ENCODE measurements at regions not wholly inside any gene's neighbourhood (a gene's known extent, or its start where the extent isn't known, plus 50 kb on each side); places are given as distances from the start of the nearest gene placed in this dataset.

DNA sequence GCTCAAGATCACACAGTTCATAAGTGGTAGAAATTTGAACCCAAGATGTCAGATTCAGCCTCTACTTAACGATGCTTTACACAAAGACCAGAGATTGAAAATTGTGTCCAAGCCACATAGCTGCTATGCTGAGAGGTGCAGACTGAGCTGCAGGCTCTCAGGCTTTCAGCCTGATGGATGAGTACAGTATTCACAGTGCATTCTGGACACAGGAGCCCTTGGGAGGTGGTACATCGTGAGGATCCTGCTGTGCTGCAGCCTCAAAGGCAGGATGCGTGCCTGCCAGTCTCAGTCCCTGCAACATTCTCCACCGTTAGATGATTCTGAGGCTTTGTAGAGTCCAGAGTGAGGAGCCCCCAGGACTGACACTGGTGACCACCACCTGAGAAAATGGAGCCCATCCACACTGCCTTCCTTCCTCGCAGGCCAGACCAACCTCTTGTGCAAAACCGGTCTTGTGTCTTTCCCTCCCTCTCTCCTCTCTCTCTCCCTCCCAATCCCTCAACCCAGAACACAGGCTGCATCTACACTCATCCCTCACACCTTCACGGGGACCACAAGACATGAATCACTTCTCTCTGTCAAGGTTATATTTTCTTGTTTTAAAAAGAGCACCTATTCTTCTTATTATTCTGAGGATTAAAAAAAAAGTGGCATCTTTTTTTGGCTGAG, 203.4 kb upstream of the ZNF507 start:
- no peak for DNase-seq

DNA sequence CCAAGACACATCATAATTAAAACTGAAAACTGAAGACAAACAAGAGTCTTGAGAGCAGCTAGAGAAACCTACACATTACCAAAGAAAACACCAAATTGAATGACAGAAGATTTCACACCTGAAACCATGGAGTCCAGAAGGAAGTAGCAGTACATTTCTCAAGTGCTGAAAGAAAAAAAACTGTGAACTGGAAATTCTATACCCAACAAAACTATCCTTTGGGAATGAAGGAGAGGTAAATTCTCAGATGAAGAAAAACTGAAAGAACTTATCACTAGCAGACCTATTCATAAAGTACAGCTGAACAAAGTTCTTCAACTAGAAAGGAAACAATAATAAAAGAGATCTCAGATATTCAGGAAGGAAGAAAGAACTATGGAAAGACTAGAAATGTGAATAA, 198.7 kb upstream of the ZNF507 start:
- DNase-seq, result no peak

DNA sequence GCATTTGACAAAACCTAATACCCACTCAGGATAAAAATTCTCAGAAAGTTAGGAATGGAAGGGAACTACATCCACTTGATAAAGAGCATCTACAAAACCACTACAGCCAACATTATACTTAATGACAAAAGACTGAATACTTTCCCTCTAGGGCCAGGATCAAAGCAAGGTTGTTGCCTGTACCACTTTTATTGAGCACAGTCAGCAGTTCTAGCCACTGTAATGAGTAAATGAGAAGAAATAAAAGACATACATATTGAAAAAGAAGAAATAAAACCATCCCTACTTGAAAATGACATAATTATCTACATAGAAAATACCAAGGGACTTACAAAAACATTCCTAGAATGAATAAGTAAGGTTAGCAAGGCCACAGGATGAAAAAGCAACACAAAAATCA, 194.8 kb upstream of the ZNF507 start:
- DNase-seq, result no peak

DNA sequence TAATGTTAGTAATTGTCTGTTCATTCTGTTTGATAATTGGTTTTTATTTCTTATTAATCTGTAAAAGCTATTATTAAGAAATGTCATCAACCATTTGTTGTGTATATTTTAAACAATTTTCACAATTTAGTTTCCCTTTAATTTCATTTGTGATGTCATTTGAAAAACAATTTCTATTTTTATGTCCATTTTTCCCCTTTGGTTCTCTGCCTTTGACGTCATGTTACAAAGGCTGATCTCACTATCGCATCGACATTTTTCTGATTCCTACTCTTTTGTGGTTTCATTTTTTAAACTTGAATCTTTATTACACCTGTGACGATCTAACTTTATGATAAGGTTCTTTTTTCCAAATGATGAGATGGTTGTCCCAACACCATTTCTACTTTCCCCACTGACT, 191.0 kb upstream of the ZNF507 start:
- DNase-seq, result no peak

DNA sequence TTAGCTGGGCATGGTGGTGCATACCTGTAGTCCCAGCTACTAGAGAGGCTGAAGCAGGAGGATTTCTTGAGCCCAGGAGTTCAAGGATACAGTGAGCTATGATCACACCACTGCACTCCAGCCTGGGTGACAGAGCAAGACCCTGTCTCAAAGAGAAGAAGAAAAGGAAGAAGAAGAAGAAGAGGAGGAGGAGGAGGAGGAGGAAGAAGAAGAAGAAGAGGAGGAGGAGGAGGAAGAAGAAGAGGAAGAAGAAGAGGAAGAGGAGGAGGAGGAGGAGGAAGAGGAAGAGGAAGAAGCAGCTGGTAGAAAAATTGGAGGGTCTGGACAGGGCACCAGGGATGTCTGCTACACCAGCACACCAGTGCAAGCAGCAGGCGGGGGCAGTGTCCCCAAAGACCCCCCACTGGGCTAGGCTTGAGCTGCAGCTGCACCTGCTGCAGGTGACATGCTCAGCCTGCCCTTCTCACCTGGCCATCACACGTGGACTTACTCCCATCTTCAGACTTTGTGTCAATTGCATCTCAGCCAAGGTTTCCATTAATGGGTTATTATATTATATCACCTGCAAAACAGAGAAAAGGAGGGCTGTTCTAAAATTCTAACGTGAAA, 180.9 kb upstream of the ZNF507 start:
- DNase-seq, result no peak

DNA sequence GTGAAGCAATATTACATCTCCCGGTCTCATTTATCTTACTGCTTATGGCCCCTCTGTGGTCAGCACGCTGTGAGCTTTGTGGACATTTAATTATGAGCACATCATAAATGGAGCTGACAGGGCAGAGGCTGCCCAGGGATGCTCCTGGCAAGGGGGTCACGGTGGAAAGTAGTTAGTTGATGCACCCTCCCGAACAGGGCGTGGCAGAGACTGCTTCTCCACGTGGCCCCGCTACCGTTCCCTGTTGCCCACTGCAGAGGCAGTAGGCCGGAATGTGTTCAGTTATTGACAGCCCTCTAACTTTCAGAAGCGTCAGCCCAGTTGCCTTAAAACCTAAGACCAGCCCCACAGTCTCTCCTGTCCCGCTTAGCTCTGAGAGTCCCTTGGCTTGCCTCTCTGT, 180.3 kb upstream of the ZNF507 start:
- no peak for DNase-seq

DNA sequence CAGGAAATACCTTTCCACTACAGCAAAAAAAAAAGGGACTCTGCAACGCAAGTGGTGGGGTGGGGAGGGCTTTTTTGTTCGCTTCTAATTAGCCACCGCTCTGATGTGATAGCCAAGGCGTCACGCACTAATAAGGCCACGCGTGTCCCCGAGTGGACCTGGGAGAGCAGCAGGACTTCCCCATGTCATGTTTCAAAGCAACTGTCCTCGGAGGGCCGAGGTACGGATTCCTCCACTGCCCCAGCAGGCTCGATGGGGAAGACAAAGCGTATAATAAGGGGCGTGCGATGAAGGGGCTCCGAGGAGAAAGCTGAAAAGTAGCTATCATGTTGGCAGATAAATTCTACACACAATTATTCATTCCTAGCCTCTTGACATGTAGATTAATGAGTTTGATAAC, 179.7 kb upstream of the ZNF507 start:
- no peak for DNase-seq

DNA sequence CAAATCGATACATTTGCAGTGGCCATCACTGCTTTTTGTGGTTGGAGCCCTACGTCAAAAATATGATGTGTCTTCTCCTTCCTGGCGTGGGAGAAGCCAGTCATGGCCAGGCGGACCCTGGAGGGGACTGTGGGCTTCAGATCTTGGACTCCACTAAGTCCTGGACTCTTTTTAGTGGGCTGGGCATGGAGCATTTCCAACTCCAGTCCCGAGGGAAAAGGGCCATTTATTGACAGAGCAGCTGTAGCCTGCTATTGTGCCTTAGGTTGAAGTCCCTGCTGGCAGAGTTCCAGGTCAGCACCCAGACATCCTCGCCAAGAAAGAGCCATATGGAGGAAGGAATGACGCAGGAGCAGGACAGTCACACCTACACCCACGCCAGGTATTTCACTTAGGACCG, 179.2 kb upstream of the ZNF507 start:
- DNase-seq, result no peak

DNA sequence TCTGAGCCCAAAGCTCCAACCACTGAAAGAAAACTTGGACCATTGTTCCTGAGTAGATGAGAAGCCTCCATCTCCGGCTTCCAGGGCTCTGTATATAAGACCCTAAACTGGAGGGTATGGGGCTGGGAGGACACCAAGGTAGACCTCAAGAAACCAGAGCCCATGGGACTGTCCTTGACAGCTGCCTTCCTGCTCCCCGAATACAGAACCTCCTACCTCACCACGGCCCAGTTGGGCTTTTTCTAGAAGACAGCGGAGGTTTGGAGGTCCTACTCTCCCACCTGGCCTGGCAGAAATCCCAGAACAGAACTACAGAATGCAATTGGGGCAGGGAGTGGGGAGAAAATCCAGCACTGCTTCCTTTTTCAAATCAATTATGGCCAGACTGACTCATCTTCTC, 177.3 kb upstream of the ZNF507 start:
- DNase-seq, result no peak

DNA sequence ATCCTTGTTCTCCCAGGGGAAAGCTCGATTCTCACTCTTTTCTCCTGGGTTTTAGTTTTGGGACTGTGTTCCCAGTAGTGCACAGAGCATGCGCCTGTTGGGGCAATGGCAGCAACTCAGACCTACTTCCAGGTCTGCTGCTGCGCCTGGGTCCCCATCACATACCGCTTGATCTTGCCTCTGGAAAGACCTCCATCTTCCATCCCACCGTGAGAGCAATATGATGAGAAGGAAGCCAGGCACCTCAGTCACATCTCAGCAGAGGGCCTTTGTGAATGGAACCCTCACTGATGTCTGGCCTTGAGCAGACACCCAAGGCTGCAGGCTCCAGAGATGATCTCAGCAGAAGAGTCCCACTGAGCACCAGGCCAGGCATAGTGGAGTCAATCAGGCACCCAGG, 176.8 kb upstream of the ZNF507 start:
- no peak for DNase-seq

DNA sequence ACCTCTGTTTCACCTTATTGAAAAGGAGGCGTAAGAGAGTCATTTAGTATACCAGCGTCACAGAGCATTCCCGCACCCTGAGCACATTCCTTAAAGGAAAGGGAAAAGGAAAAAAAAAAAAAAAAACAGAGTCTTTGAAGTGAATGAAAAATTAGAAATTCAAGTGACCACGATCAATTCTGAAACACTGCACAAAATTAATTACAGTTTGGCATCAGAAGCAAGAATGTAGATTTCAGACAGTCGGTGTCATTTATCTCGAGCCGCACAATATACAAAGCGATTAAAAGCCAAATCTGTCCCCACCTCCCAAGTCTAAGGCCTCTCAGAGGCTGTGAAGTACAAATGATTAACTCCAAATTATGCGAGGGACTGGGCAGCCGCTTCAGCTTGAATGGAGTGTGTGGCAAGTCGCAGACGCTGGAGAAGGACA, 173.7 kb upstream of the ZNF507 start:
- DNase-seq, result no peak

DNA sequence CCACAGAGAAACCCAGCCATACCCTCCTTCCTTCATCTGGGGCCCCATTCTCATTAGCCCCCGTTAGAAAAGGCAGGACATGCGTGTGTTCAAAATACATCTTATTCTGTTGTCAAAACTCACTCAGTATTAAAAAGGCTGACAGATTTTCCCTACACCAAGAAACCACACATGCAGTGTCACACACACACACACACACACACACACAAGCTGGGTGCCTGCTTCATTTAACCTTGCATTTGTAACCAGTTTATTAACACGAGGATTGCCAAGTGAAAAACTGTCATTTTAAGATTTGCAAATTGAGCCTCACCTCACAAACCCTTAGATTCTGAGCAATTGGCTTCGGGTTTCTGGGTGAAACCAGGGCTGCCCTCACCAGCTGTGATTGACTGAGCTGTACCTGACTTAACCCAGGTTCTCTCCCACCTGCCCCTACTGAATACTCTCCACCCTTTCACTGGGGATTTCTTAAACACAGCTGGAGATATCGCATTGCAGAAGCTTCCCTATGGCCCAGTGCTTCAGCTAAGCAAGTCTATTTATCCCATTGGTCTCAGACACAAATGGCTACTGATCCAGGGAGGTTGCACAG, 172.7 kb upstream of the ZNF507 start:
- DNase-seq, result no peak

DNA sequence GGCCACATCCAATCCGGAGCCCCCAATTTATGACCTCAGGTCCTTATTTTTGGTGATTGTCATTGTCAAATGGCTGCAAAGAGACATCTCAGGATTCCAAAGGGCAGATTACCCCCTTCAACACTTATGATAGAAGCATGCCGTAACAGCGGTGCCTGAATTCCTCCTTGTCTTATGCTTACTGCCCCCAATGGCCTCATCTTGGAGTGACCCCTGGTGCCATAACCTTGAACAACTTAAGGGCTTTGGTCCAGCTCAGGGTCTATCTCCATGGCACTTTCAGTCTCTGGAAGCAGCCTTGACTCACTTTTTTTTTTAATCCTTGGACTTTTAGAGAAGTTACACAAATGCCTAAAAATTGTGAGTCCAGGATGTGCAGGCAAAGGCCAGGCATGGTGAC, 171.6 kb upstream of the ZNF507 start:
- no peak for DNase-seq

DNA sequence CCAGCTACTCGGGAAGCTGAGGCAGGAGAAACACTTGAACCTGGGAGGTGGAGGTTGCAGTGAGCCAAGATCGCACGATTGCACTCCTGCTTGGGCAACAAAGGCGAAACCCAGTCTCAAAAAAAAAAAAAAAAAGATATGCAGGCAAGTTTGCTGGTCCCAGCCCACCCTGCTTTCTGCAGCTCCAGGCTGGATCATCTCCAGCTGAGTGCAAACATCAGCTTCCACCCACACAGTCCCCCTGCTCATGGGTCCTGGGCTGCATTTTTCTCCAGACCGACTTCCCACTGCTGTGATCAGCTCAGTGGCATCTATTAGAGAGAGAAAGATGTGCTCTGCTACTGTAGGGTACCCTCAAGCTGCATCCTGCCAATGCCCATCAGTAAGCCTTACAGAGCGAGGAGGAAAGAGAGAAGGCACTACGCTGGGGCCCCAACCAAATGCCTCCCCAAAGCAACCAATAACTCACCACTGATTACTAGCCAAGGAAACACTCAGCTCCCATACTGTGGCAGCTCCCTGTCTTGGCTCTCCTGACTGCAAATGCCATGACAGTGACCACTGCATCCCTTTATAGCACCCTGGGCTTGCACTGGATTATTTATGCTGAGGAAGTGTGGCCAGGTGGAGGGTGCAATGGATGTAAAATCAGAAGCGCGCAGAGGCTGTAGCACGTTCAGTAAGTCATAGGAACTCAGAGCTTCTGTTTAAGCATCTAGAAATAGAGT, 170.9 kb upstream of the ZNF507 start:
- DNase-seq, result no peak

DNA sequence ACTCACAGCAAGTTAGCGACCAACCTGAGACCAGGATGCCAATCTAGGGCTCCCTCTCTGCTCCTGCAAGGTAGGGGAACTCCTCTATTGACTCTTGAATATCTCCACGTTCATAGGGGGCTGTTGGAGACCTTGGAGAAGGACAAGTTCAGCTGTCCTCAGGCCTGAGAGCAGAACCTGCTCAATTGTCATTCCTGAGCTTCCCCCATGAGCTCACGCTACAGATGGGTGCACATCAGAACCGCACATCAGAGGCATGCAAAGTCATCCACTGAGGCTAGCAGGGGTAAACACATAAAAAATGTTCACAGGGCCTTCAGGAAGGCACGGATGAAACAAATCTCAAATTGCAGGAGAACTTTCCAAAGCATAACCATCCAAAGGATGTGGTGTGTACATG, 168.8 kb upstream of the ZNF507 start:
- no peak for DNase-seq

DNA sequence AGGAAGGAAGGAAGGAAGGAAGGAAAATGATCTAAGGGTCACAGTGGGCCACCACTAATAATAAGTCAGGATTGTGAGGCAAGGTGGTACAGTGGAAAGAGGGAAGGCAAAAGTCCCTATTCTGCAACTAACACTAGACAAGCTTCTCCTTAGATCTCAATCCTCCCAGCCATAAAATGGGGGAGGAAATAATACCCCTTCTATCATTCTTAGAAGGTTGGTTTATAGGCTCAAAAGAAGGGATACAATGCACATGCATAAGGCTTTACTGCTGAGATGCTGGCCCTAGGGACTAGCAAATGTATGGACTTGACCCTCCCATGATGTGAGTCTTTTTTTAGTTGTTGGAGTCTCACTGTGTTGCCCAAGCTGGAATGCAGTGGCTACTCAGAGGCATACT, 167.7 kb upstream of the ZNF507 start:
- no peak for DNase-seq

DNA sequence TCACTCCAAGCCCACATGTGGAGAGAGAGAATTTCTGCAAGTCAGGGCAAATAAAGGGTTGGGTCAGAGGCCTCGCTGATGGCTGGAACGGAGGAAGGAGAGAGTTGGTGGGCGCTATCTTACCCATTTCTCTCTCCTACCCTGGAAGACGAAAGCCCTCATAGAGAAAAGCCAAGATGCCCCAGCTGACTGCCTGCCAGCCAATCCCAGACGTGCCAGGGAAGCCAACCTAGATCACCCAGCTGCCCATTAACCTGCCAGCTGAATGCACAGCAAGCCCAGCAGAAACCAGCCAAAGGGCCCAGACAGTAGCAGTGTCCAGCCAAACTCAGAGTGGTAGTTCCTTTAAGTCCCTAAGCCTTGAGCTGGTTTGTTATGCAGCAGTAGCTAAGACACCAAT, 167.0 kb upstream of the ZNF507 start:
- no peak for DNase-seq

DNA sequence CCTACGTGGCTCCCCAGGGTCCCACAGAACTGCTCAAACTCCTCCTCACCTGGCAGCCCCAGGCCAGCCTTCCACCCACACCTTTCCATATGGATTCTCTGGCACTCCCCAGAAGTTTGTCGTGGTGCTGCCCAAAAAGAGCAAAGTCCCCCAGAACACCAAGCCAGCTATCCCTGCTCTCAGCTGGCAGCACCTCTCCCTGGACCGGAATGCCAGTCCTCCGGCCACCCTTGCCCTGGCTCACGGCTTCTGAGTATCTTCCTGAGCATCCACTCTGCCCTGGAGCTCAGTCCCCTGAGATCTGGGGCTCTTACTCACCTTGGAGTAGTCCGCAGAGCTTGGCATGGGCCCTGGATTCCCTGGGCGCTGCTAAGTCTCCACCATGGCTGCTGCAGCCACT, 166.5 kb upstream of the ZNF507 start:
- DNase-seq, result no peak

DNA sequence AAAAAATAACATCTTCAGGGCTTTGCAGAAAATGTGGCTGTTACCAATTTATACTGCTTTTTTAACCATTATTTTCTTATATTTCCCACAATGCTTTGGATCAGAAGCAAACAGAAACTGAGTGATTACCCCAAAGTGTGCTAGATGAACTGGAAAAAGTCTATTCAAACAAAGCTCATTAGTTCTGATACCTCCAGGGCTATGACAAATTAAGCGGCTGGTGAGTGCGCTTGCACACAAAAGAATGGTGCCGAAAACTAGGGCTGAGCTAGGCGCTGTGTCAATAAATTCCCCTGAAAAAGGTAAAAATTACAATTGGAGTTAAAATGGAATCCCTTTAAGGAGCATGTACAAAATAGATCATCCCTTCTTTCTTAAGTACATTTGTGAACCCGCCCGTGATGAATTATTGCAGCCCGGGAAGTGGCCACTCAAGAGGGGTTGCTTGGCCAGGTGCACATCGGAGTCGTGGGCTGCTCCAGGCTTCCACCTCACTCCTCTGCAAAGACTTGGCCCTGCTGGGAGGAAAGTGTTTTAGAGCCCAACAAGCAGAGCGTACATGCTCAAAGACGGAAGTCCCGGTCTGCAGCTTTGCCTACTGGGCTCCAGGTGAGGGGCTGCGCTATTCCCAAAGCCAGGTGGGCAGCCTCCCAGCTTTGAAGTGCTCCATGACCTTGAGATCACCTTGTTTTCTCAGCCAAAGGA, 164.0 kb upstream of the ZNF507 start:
- no peak for DNase-seq

DNA sequence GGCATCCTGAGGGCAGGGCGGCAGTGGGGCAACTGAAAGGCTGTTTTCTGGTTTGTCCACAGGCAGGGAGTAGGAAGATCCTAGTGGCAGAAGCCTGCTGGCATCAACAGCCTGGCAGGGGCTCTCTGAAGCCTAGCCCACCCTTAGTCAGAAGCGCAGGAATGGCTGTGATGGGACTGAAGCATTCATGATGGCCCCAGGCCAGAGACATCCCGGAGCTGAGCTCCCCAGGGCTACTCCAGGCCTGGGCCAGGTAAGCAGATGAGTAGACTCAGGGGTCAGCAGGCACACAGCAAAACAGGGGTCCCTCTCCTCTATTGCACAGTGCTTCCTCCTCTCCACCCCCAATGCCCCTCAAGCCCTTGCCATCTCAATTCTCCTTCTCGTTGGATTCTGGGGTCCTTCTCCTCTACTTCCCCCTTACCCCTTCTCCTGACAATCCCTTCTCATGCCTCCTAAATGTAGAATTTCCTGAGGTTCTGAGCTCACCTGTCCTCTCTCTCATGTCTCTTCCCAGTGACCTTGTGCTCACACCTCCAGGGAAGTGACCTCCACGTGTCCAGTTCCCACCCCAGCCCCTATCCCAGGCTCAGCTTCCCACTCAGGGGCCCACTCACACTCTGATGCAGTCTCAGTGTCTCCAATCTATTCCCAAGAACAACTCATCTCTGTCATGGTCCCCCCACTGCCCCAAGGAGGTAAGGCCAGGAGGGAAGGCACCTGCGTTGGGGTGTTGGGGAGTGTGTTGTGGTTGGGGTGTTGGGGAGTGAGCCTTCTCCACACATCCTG, 158.7 kb upstream of the ZNF507 start:
- no peak for DNase-seq

DNA sequence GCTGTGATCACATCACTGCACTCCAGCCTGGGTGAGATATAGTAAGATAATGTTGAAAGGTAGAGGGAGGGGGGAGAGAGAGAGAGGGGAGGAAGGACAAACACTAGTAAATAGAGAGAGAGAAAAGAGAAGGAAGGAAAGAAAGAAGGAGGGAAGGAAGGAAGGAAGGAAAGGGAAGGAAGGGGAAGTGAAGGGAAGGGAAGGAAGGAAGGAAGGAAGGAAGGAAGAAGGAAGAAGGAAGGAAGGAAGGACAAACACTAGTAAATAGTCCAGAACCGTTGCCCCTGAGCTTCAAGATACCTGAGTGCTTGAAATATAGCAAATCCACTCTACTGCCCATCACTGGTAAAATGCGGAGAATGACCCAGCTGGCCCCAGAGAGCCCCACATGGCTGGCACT, 156.5 kb upstream of the ZNF507 start:
- no peak for DNase-seq

DNA sequence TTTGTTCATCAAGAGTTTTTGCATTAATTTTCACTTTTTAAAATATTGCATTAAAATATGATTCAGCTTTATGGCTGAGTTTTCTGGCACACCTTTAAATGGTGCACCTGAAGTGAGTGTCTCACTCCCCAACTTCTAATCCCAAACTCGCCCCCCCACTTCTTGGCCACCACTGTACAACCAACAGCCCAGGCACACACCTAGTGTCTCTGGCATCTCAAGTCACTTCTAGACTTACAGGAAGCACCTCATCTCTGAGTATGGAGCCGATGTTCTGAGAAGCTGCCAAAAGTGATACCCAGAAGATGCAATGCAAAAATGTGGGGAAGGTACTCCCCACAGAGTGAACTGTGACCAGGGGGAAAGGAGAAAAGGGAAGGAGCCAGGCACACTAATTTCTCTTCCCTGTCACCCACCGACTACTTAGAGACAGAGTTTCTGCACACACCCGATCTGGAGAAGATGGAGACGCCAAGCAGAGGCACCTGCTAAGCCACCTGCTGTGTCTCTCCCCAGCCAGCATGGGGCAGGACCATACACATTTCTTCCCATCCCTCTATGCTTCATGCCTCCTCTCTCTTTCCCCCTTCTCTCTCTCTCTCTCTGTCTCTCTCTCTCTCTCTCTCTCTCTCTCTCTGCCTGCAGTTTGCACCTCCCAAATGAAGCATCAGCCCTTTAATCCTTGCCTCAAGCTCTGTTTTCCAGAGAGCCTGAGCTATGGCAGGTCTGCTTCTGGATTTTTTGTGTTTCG, 155.3 kb upstream of the ZNF507 start:
- no peak for DNase-seq
